ENCODE measurements at regions not wholly inside any gene's neighbourhood (a gene's known extent, or its start where the extent isn't known, plus 50 kb on each side); places are given as distances from the start of the nearest gene placed in this dataset.

DNA sequence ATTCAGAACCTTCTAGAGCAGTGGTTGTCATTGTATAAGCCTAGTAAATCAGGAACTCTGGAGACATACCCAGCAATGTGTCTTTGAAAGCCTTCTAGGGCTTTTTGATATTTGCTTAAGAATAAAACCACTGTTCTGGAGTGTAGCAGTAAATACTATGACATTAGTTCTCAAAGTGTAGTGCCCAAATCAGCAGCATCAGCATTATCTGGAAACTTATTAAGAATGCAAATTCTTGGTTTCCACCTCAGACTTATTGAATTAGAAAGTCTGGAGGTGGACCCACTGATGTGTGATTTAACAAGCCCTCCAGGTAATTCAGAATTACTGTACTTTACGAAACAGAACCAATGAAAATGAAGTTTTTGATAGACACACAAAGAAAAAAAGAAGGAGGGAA, 509.7 kb downstream of the SUCLG1 start:
- TF ChIP-seq, protein P1, sequence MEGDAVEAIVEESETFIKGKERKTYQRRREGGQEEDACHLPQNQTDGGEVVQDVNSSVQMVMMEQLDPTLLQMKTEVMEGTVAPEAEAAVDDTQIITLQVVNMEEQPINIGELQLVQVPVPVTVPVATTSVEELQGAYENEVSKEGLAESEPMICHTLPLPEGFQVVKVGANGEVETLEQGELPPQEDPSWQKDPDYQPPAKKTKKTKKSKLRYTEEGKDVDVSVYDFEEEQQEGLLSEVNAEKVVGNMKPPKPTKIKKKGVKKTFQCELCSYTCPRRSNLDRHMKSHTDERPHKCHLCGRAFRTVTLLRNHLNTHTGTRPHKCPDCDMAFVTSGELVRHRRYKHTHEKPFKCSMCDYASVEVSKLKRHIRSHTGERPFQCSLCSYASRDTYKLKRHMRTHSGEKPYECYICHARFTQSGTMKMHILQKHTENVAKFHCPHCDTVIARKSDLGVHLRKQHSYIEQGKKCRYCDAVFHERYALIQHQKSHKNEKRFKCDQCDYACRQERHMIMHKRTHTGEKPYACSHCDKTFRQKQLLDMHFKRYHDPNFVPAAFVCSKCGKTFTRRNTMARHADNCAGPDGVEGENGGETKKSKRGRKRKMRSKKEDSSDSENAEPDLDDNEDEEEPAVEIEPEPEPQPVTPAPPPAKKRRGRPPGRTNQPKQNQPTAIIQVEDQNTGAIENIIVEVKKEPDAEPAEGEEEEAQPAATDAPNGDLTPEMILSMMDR (conservative IDR thresholded peaks at IDR 0.05; ENCODE audit: low read depth, low read length), result no peak
- TF ChIP-seq EZH2 (IDR thresholded peaks at IDR 0.05; ENCODE audit: low read length, unreplicated experiment) (no peak), EZH2phosphoT487 (IDR thresholded peaks at IDR 0.05; ENCODE audit: borderline replicate concordance, low read length) (no peak)
